BJ (cell line): ENCODE measurements at regions not wholly inside any gene's neighbourhood (a gene's known extent, or its start where the extent isn't known, plus 50 kb on each side); places are given as distances from the start of the nearest gene placed in this dataset.

Experiments used
- CTCF ChIA-PET: fragments of 350-600 bp; formaldehyde crosslinking; extraction: SDS; loops from one replicate; lab custom pipeline; 2021; ENCODE audit warnings: antibody characterized with exemption, inconsistent platforms; lab: Yijun Ruan, JAX
- POLR2A ChIA-PET: fragments of 300-600 bp; sonication (Branson Sonifier 250); formaldehyde crosslinking; extraction: SDS; loops from one replicate; lab custom pipeline; 2021; ENCODE audit warnings: antibody characterized with exemption; lab: Charles Lee
- DNase-seq: peaks from one replicate; pipeline ENCODE4 v3.0.0-alpha.2; 2011; ENCODE audit warnings: low read depth
- H3K27me3 ChIP-seq: 2 replicates; pipeline ENCODE4 v1.6.0; 2011; ENCODE audit warnings: low read length; ENCODE audit not compliant: control insufficient read depth, insufficient read depth
- H3K36me3 ChIP-seq: 2 replicates; pipeline ENCODE4 v1.5.1; 2011; ENCODE audit warnings: low read length; ENCODE audit not compliant: control insufficient read depth, insufficient read depth
- H3K4me3 ChIP-seq: 2 replicates; pipeline ENCODE4 v1.5.1; 2011; ENCODE audit warnings: low read depth, mild to moderate bottlenecking, control low read depth, low read length
- TF ChIP-seq, protein P1 (sequence below): IDR thresholded peaks from 2 replicates; pipeline ENCODE4 v1.5.1; 2011; ENCODE audit warnings: low read depth, mild to moderate bottlenecking, control low read depth, inconsistent platforms, low read length, moderate library complexity; ENCODE audit not compliant: insufficient read depth

DNA sequence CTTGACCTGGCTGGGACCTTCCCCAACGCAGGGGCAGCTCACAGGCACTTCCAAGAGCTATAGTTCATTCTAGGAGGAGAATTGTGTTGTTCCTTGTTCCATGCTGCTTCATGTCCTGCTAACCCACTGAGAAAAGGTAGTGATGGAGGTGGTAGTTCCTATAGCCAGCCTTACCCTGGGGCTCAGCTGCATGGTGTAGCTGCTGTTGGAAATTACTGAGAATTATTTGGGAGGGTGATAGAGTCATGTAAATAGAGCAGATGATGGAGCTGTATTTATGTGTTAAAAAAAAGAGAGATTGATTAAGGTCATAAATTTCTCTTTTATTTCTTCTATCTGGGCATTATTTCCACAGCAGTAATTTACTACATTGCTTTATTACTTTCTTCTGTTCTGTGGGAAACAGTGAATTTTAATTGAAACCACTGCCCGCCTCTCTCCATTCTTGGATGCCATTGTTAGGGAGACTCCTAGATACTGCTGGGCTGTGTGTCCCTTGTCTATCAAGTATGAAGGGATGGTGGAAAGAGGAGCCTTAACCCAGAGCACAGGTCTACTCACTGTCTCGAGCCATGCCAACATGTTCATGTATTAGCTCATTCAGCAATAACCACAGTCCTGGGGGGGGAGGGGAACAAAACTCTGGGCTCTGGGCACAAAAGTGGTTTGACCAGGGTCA, 309.2 kb downstream of the FAT3 start:
- ChIA-PET CTCF (no interaction called here), POLR2A (no interaction called here)
- Histone ChIP-seq H3K36me3 (no peaks in the 10 kb centered on the region), H3K4me3 (no peak overlapping the region), H3K27me3 (no peaks in the 10 kb centered on the region)
- TF ChIP-seq, protein P1, sequence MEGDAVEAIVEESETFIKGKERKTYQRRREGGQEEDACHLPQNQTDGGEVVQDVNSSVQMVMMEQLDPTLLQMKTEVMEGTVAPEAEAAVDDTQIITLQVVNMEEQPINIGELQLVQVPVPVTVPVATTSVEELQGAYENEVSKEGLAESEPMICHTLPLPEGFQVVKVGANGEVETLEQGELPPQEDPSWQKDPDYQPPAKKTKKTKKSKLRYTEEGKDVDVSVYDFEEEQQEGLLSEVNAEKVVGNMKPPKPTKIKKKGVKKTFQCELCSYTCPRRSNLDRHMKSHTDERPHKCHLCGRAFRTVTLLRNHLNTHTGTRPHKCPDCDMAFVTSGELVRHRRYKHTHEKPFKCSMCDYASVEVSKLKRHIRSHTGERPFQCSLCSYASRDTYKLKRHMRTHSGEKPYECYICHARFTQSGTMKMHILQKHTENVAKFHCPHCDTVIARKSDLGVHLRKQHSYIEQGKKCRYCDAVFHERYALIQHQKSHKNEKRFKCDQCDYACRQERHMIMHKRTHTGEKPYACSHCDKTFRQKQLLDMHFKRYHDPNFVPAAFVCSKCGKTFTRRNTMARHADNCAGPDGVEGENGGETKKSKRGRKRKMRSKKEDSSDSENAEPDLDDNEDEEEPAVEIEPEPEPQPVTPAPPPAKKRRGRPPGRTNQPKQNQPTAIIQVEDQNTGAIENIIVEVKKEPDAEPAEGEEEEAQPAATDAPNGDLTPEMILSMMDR, result no peak
- no peak for DNase-seq

DNA sequence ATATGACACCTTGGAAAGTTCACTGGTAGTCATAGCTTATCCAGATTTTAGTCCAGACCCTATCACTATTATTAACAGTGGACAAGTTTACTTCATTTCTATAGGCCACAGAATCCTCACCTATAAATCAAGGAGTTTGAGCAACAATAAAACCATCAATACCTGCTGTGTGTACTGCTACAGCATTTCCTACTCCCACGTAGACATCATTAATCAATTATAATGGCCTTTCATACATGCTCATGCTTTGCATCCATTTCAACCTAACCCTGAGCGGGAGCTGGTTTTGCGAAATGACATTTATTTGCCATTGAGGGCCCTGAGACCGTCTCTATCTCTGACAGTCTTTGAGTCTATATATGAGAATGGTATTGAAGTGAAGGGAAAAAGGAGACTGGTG, 312.3 kb downstream of the FAT3 start:
- CTCF ChIA-PET, result no interaction called here
- TF ChIP-seq, protein P1, result no peak
- POLR2A ChIA-PET, result no interaction called here
- DNase-seq, result no peak
- Histone ChIP-seq H3K27me3 (no peaks in the 10 kb centered on the region), H3K4me3 (no peak overlapping the region), H3K36me3 (no peaks in the 10 kb centered on the region)

DNA sequence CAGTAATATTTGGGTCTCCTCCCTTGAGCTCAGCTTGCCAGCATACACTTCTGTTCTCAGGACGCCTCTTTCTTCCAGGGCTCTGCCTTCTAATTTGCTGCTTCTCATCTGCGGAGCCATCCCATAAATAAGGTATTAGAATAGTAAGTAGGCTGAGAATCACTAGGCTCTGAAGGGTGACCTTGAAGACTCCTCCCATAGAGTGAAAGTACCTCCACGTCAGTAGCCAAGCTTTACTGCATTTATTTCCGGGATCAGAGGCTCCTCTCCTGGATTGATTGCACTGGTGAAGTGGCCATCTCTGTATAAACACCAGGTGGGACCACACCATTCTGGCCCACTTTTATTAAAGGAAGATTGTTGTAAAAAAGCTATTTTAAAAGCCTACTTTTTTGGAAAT, 315.5 kb downstream of the FAT3 start:
- no peak for DNase-seq
- H3K27me3 ChIP-seq, result no peaks in the 10 kb centered on the region
- no peak overlapping the region for H3K4me3 ChIP-seq
- no peaks in the 10 kb centered on the region for H3K36me3 ChIP-seq
- CTCF ChIA-PET, result interaction anchor here (0.6 kb wide), 1 partner anchor 327 kb away, joined by 3 read pairs; no protein-coding TSS in a partner anchor
- TF ChIP-seq, protein P1, result no peak
- POLR2A ChIA-PET, result no interaction called here

DNA sequence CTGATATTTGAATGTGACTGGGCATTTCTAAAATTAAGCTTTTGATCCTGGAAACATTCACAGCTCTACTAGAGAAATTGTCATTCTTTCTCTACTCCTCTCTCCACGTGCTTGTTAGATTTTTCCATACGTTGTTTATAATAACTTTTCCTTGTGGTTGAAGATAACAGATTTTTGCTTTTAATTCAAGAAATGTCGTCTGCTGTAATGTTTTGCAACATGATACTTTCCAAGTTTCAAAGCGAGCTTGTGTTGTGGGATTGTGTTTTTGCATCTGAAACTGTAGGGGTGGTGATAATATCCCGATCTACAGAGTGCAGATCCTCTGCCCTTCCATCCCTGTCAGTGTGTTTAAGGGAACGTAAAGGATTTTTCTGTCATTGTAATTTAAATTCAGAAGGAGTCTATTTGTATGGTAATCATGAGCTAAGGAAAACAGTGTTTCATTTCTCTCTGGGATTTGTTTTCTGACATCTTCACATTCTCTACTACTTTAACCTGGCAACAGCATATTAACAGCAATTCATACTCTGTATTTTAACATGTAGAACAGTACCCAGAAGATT, 321.4 kb downstream of the FAT3 start:
- Histone ChIP-seq H3K36me3 (no peaks in the 10 kb centered on the region), H3K27me3 (no peaks in the 10 kb centered on the region), H3K4me3 (no peak overlapping the region)
- CTCF ChIA-PET, result no interaction called here
- TF ChIP-seq, protein P1, result no peak
- POLR2A ChIA-PET, result no interaction called here
- no peak for DNase-seq

DNA sequence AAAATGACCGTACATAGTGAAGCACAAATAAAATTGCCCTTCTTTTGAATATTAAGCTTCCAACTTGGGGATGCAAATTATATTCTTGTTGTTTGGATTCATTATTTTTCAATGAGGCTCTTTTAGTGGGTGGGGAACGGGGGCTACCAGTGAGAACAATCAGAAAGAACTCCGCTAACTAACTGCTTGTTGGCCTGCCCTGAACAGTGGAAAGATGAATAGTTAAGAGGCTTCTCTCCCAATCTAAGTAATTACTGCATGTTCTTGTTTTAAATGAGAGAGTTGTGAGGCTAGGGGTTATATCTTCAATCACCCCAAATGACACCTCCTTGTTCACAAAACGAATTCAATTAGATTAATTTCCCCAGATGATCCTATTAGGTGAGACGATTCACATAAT, 322.0 kb downstream of the FAT3 start:
- Histone ChIP-seq H3K27me3 (no peaks in the 10 kb centered on the region), H3K36me3 (no peaks in the 10 kb centered on the region), H3K4me3 (no peak overlapping the region)
- TF ChIP-seq, protein P1, result no peak
- CTCF ChIA-PET, result no interaction called here
- POLR2A ChIA-PET, result no interaction called here
- DNase-seq, result no peak
